Ishikawa (cell line): ENCODE measurements at regions not wholly inside any gene's neighbourhood (a gene's known extent, or its start where the extent isn't known, plus 50 kb on each side); places are given as distances from the start of the nearest gene placed in this dataset.

Experiments
- CEBPB ChIP-seq: IDR thresholded peaks from 2 replicates; pipeline ENCODE4 v1.6.1; 2012
- CREB1 ChIP-seq: IDR thresholded peaks from 2 replicates; pipeline ENCODE4 v1.6.1; 2012; ENCODE audit warnings: low read depth
- EGR1 ChIP-seq: IDR thresholded peaks from 2 replicates; pipeline ENCODE4 v1.6.1; 2012
- EP300 ChIP-seq: IDR thresholded peaks from 2 replicates; pipeline ENCODE4 v1.6.1; 2012; ENCODE audit warnings: borderline replicate concordance
- FOXM1 ChIP-seq: IDR thresholded peaks from 2 replicates; pipeline ENCODE4 v1.6.1; 2012; ENCODE audit warnings: low read depth, borderline replicate concordance
- MAX ChIP-seq: IDR thresholded peaks from 2 replicates; pipeline ENCODE4 v1.6.1; 2012
- NFIC ChIP-seq: IDR thresholded peaks from 2 replicates; pipeline ENCODE4 v1.6.1; 2012
- RAD21 ChIP-seq: IDR thresholded peaks from 2 replicates; pipeline ENCODE4 v1.6.1; 2012; ENCODE audit warnings: low read depth
- REST ChIP-seq: IDR thresholded peaks from 2 replicates; pipeline ENCODE4 v1.6.1; 2012; ENCODE audit warnings: low read depth, mild to moderate bottlenecking
- TAF1 ChIP-seq: IDR thresholded peaks from 2 replicates; pipeline ENCODE4 v1.6.1; 2012; ENCODE audit warnings: low read depth, mild to moderate bottlenecking
- TCF12 ChIP-seq: IDR thresholded peaks from 2 replicates; pipeline ENCODE4 v1.6.1; 2012; ENCODE audit warnings: low read depth
- TEAD4 ChIP-seq: IDR thresholded peaks from 2 replicates; pipeline ENCODE4 v1.6.1; 2012
- USF1 ChIP-seq: IDR thresholded peaks from 2 replicates; pipeline ENCODE4 v1.6.1; 2012
- YY1 ChIP-seq: IDR thresholded peaks from 2 replicates; pipeline ENCODE4 v1.6.1; 2012; ENCODE audit warnings: low read depth
- ZBTB7A ChIP-seq: IDR thresholded peaks from 2 replicates; pipeline ENCODE4 v1.6.1; 2012; ENCODE audit warnings: low read depth

- no peak for TF ChIP-seq NFIC
- TF ChIP-seq RAD21: no peak
- no peak for TF ChIP-seq FOXM1
- no peak for TF ChIP-seq EGR1
- TF ChIP-seq YY1: no peak
- TF ChIP-seq TAF1: no peak
- no peak for TF ChIP-seq USF1
- TF ChIP-seq MAX: no peak
- TF ChIP-seq REST: no peak
- TF ChIP-seq EP300: no peak
- no peak for TF ChIP-seq ZBTB7A
- no peak for TF ChIP-seq CREB1
- TF ChIP-seq TEAD4: no peak
- no peak for TF ChIP-seq CEBPB
- TF ChIP-seq TCF12: no peak
Observed at GRCh38 chr14:61877768-61878167, 115.5 kb downstream of the SNAPC1 start.

- TF ChIP-seq REST (no peak), CREB1 (no peak), NFIC (no peak), RAD21 (no peak), EP300 (no peak), YY1 (no peak), MAX (no peak), TCF12 (no peak), FOXM1 (no peak), CEBPB (no peak), TAF1 (no peak), USF1 (no peak), EGR1 (no peak), TEAD4 (no peak), ZBTB7A (no peak)
Observed at GRCh38 chr14:61878931-61879330, 116.7 kb downstream of the SNAPC1 start.

GRCh38 chr14:61881046-61881445 lies 118.8 kb downstream of the SNAPC1 start:
- TF ChIP-seq REST (no peak), CREB1 (no peak), EGR1 (no peak), EP300 (no peak), ZBTB7A (no peak), YY1 (no peak), FOXM1 (no peak), NFIC (no peak)

- no peak for TF ChIP-seq NFIC
- no peak for TF ChIP-seq REST
- no peak for TF ChIP-seq CEBPB
- TF ChIP-seq YY1: no peak
- TF ChIP-seq ZBTB7A: no peak
- no peak for TF ChIP-seq CREB1
- TF ChIP-seq FOXM1: no peak
- no peak for TF ChIP-seq TCF12
- TF ChIP-seq MAX: no peak
- TF ChIP-seq EGR1: no peak
- no peak for TF ChIP-seq USF1
- no peak for TF ChIP-seq TEAD4
- no peak for TF ChIP-seq TAF1
- no peak for TF ChIP-seq RAD21
- no peak for TF ChIP-seq EP300
Observed at GRCh38 chr14:61884711-61885110, 122.5 kb downstream of the SNAPC1 start.
